GM10266 (cell line): ENCODE measurements at regions not wholly inside any gene's neighbourhood (a gene's known extent, or its start where the extent isn't known, plus 50 kb on each side); places are given as distances from the start of the nearest gene placed in this dataset.

Source experiments
- DNase-seq: peaks from one replicate; pipeline ENCODE4 v3.0.0; 2012; ENCODE audit errors: extremely low spot score
- CTCF ChIP-seq: IDR thresholded peaks from 2 replicates; pipeline ENCODE4 v1.5.1; 2012; ENCODE audit warnings: mild to moderate bottlenecking, low read depth; ENCODE audit not compliant: control insufficient read depth, insufficient read depth; ENCODE audit errors: missing control alignments

- no peak for TF ChIP-seq CTCF
- DNase-seq = no peak
These were observed 944.5 kb upstream of the SOX9 start for GRCh38 chr17:71176331-71176730.

- no peak for DNase-seq
- no peak for TF ChIP-seq CTCF
These were observed 943.8 kb upstream of the SOX9 start for GRCh38 chr17:71176928-71177443.

- DNase-seq = no peak
- TF ChIP-seq CTCF = no peak
These were observed 939.9 kb upstream of the SOX9 start for GRCh38 chr17:71180801-71181385.

- no peak for TF ChIP-seq CTCF
- DNase-seq = no peak
These were observed 937.7 kb upstream of the SOX9 start for GRCh38 chr17:71183066-71183660.

GRCh38 chr17:71184716-71185115, 936.1 kb upstream of the SOX9 start:
- TF ChIP-seq CTCF = no peak

GRCh38 chr17:71187145-71187878, 933.5 kb upstream of the SOX9 start:
- DNase-seq = no peak
- no peak for TF ChIP-seq CTCF

More at GRCh38 chr17:71184716-71185115, 936.1 kb upstream of the SOX9 start:
- no peak for DNase-seq
